ENCODE measurements at regions not wholly inside any gene's neighbourhood (a gene's known extent, or its start where the extent isn't known, plus 50 kb on each side); places are given as distances from the start of the nearest gene placed in this dataset.
"Not testable (repeated sequence)": the region's sequence is repeated elsewhere in the genome, so short reads cannot be mapped to it uniquely, and the experiment has no call there.

- DNase-seq = no peak
Measured at GRCh38 chr2:116776556-116776955, 1037.9 kb upstream of the DDX18 start.

DNA sequence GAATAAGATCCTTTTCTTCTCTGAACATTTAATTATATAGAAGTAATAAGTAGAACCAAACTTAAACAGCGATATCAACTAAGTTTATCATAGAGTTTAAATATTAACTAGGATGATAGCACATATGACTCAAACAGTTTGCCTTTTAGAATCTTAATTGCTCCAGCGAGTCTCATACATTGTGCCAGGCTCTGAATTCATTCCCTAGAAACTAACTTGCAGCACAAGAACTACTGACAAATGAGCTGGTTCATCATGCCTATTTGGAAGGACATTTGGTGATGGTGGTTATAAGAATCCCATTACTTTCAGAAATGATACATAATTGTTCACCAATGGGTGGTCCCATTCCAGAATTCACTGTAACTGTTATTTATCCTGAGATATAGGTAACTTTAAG, 1026.6 kb upstream of the DDX18 start:
- DNase-seq = no peak

GRCh38 chr2:116802671-116803070, 1011.8 kb upstream of the DDX18 start:
- DNase-seq = no peak

DNA sequence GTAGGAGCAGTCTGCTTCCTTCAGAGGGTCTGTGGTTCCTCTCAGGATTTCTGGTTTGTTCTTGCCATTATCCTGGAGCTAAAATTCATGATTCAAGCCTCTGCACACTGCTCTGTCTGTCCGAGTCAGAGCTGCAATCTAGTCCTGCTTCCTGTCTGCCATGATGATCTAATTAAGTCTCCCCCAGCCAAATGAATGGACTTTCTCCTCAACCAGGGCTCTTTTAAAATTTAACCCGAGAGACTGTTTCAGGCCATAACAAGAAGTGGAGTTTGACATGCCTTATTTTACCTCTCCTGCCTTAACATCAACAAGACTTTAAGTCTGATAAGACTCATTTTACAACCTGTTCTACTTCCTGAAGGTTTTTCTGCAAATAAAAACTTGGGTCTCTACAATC, 1009.6 kb upstream of the DDX18 start:
- DNase-seq = no peak

DNA sequence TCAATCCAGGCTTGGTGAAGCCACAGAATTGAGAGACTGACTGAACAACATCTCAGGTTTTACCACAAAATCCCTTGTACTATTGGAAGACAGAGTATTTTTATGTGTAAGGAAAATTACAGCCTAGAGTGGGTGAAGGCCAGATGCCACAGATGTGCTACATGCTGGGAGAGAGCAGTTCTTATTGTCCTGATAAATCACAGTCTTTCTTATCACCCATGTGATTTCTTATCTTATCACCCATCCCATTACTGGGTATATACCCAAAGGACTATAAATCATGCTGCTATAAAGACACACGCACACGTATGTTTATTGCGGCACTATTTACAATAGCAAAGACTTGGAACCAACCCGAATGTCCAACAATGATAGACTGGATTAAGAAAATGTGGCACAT, 1008.0 kb upstream of the DDX18 start:
- not testable (repeated sequence) for DNase-seq

DNA sequence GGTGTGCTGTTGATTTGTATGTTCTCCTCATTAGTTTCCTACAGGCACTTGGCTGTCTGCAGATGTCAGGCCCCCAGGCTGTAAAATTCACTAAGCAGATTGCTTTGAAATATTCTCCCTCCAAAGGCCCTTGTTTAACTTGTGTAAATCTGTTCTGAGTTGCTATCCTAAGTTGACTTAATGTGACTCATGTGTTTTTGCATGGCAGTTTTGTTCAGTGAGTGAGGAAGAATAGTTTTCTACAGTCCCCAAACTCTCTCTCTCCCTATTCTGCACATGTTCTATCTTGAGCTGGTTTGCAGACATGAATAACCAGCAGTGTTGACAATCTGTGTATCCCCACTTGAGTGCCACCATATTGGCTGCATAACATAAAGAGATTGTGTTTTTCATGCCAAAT, 1005.4 kb upstream of the DDX18 start:
- no peak for DNase-seq

DNA sequence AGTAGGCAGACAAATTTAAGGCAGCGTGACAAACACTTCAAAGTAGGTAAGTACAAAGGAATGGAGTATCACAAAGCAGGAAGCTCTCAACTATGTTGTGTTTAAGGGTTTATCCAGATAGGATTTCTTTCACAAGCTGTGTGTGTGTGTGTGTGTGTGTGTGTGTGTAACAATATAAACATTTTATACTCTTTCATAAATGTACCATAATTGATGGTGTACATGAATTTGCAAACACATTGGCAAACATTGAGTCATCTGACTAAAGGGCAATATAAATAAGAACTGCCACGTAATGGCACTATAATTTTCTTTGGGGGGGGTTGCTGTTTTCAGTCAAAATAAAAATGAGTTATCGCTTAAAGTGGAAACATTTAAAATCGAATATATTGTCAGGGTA, 1004.4 kb upstream of the DDX18 start:
- DNase-seq = no peak

GRCh38 chr2:116810645-116811044, 1003.8 kb upstream of the DDX18 start:
- no peak for DNase-seq

DNA sequence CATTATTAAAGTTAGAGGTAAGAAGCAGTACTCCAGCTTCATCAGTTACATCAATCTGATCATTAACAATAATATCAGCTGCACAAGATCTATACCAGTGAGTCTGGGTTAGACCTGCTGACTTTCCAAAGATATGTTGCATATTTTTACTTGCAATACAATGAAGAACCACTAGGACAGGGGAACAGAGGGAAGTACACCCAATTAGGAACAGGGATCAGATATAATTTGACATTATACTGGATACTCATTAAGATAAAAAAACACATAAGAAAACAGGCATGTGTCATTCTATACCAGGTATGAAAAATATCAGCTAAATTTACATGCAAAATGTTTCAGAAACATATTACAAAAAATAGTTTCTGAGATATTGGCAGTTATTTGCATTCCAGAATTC, 995.1 kb upstream of the DDX18 start:
- DNase-seq = no peak

DNA sequence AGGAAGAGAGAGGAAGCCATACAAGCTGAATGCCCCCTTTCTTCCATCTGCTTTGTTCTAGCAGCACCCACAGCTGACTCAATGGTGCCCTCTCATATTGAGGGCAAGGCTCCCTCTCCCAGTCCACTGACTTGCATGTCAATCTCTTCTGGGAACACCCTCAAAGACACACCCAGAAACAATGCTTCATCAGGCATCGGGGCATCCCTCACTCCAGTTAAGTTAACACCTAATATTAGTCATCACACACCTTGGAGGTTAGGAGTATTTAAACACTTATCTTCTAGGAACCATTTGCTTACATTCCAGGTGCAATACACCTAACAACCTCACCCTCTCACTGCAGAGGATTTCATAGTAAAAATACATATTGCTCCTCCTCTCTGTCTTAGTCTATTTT, 993.5 kb upstream of the DDX18 start:
- DNase-seq = no peak

DNA sequence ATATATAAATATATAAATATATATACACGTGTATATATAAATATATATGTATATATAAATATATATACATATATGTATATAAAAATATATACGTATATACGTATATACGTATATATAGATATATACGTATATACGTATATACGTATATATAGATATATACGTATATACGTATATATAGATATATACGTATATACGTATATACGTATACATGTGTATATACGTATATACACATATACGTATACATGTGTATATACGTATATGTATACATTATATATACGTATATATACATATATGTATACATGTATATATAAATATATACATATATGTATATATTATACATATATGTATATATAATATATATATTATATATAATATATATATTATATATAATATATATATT, 984.9 kb upstream of the DDX18 start:
- DNase-seq = not testable (repeated sequence)

DNA sequence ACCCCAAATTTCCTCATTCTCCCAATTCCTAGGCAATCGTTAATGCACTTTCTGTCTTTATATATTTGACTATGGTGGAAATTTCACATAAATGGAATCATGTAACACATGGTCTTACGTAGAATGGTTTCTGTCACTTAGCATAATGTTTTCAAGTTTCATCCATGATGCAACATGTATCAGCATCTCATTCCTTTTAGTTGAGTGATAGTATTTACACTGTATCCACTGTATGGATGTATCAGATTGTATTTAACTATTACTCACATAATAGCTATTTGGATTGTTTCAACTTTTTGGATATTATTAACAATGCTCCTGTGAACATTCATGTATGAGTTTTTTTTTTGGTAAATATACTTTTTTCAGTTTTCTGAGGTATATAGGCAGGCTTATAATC, 982.3 kb upstream of the DDX18 start:
- DNase-seq = no peak

DNA sequence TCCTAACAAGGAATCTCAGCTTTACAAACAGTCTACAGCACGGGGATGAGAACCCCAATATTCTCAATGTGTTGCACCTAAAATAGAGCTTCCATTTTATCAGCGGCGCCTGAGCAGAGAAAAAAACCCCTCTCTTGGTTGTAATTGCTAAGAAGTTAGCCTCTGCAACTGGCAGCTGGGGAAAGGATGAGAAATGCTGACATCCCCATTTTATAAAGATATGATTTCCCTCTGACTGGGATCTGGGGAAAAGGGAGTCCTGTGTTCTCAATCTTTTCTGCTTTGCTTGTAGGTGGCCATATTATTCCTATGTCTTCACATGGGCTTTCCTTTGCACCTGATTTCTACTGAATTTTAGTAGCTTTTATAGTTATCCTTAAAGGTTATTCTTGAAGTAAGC, 981.4 kb upstream of the DDX18 start:
- DNase-seq = no peak

- no peak for DNase-seq
Measured at GRCh38 chr2:116842164-116842563, 972.3 kb upstream of the DDX18 start.

GRCh38 chr2:116859708-116860107, 954.8 kb upstream of the DDX18 start:
- no peak for DNase-seq

- no peak for DNase-seq
Measured at GRCh38 chr2:116874021-116874420, 940.5 kb upstream of the DDX18 start.

- no peak for DNase-seq
Measured at GRCh38 chr2:116877274-116877673, 937.2 kb upstream of the DDX18 start.

- no peak for DNase-seq
Measured at GRCh38 chr2:116877944-116878343, 936.5 kb upstream of the DDX18 start.

DNA sequence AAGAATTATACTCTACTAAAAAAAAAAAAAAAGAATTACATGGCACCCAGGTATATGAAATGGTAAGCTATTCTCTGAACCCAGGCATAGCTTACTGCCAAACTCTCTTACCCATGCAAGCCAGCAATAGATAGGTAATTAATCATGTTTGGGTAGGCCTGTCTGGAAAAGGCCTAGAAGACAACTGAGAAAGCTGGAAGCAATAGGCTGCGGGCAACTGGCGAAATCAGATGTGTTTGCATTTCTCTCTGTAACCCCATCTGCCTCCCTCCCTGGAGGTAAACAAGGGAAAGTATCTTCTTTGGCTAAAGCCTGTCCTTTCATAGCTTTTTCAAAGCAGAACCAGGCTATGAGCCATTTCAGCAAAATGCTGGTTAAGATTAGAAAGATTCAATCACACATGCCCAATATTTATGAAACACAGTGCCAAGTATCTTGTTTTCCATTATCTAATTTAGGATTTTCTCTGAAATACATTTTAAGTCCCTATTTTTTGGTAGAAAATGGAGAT, 934.8 kb upstream of the DDX18 start:
- DNase-seq = no peak

DNA sequence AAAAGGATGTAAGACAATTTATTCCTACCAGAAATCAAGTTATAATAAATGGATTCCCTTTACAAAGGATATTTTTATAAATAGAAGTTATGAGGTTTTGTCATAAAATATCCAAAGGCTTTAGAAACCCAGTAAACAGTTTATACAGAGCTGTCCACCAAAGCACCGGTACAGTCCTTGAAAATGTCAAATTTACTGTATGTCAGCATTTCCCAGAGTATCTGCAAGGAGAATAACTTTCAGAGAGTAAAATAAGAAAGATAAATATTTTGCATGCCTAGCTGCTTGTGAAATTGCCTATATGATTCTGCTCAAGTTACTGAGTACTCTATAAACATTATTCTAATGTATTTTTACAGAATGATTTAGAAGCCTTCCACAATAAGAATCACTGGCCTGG, 923.3 kb upstream of the DDX18 start:
- no peak for DNase-seq

GRCh38 chr2:116911540-116911939, 903.0 kb upstream of the DDX18 start:
- DNase-seq = no peak

DNA sequence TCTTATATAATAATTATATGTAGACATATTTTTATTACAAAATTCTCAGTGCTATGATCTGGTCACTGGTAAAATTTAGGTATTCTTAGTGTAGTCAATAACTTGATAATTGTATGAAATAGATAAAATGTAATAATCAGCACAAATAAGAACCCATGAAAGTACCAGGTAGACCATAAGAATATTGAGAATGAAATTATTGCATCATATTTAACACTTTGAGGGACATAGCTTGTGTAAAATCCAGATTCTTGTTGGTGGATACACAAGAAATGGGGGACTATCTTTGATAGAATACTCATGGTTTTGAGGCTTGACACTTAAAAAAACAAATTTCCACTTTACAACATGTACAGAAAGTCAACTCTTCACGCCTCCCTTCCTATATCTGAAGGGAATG, 898.8 kb upstream of the DDX18 start:
- DNase-seq = no peak

- no peak for DNase-seq
Measured at GRCh38 chr2:116917196-116917595, 897.3 kb upstream of the DDX18 start.

DNA sequence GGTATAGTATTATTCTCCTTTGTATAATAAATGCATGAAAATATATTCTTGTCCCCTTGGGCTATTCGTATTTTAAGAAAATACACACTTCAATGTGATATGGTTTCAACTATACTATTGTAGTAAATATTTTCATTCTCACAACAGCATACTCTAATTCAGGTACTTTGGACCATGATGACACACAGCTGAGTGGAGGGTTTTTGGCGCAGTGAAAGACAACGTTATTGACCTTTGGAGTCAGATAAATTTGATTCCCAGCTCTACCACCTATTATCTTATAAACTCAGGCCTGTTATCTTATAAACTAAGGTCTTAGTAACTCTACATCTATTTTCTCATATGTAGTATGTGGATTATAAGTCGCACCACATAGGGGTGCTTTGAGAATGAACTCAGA, 895.9 kb upstream of the DDX18 start:
- no peak for DNase-seq

- no peak for DNase-seq
Measured at GRCh38 chr2:116922414-116922813, 892.1 kb upstream of the DDX18 start.

DNA sequence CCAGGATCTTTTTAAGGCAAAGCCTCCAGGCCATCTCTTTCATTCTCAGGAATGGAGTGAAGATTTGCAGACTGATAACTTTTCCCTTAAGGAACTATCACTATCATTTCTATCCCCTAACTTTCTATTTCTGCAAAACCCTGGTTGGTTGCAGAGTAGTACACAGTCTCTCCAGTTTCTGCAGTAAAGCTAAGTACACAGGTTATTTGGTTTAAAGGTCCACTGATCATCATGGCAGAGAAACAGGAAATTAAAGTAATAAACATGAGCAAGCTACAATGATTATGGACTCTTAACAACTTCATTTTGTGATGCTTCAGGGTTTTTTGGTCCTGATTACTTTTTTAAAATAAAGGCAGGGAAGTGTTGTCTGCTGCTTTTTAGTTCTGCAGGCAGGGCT, 890.0 kb upstream of the DDX18 start:
- DNase-seq = no peak

Data from right hindlimb (tissue), 1 donor.